HG02798 (cell line): ENCODE measurements at regions not wholly inside any gene's neighbourhood (a gene's known extent, or its start where the extent isn't known, plus 50 kb on each side); places are given as distances from the start of the nearest gene placed in this dataset.
"Not testable (repeated sequence)": the region's sequence is repeated elsewhere in the genome, so short reads cannot be mapped to it uniquely, and the experiment has no call there.

Source experiments
- ATAC-seq: cut with Tn5 transposase; IDR thresholded peaks from one replicate; pipeline ENCODE4 v1.9.1; 2021; ENCODE audit warnings: mild to moderate bottlenecking; ENCODE audit not compliant: unreplicated experiment, poor library complexity

- not testable (repeated sequence) for ATAC-seq
Observed at GRCh38 chr2:49692022-49692421, 537.7 kb upstream of the FSHR start.

GRCh38 chr2:49687918-49688317 is 533.6 kb upstream of the FSHR start:
- no peak for ATAC-seq

- no peak for ATAC-seq
Observed at GRCh38 chr2:49686897-49687442, 532.7 kb upstream of the FSHR start.

- ATAC-seq: no peak
Observed at GRCh38 chr2:49686291-49686690, 532.0 kb upstream of the FSHR start.

GRCh38 chr2:49677227-49677626 is 522.9 kb upstream of the FSHR start:
- no peak for ATAC-seq

GRCh38 chr2:49664827-49665226 is 510.5 kb upstream of the FSHR start:
- ATAC-seq: no peak

GRCh38 chr2:49661809-49662208 is 507.5 kb upstream of the FSHR start:
- ATAC-seq: no peak

- no peak for ATAC-seq
Observed at GRCh38 chr2:49656853-49657252, 502.5 kb upstream of the FSHR start.

- ATAC-seq: no peak
Observed at GRCh38 chr2:49643149-49643548, 488.8 kb upstream of the FSHR start.

- no peak for ATAC-seq
Observed at GRCh38 chr2:49640630-49641029, 486.3 kb upstream of the FSHR start.

- ATAC-seq: no peak
Observed at GRCh38 chr2:49621016-49621415, 466.7 kb upstream of the FSHR start.

- ATAC-seq: no peak
Observed at GRCh38 chr2:49619804-49620203, 465.5 kb upstream of the FSHR start.

GRCh38 chr2:49618491-49618890 is 464.2 kb upstream of the FSHR start:
- no peak for ATAC-seq

- no peak for ATAC-seq
Observed at GRCh38 chr2:49616800-49617199, 462.5 kb upstream of the FSHR start.

GRCh38 chr2:49611796-49612195 is 457.5 kb upstream of the FSHR start:
- not testable (repeated sequence) for ATAC-seq

GRCh38 chr2:49600524-49600923 is 446.2 kb upstream of the FSHR start:
- ATAC-seq: no peak

GRCh38 chr2:49598231-49598630 is 443.9 kb upstream of the FSHR start:
- ATAC-seq: no peak

- ATAC-seq: no peak
Observed at GRCh38 chr2:49585921-49586320, 431.6 kb upstream of the FSHR start.

GRCh38 chr2:49582946-49583345 is 428.6 kb upstream of the FSHR start:
- ATAC-seq: no peak

- ATAC-seq: no peak
Observed at GRCh38 chr2:49577041-49577440, 422.7 kb upstream of the FSHR start.

- ATAC-seq: no peak
Observed at GRCh38 chr2:49569176-49569575, 414.9 kb upstream of the FSHR start.

- ATAC-seq: no peak
Observed at GRCh38 chr2:49567811-49568600, 413.7 kb upstream of the FSHR start.
